ENCODE measurements at regions not wholly inside any gene's neighbourhood (a gene's known extent, or its start where the extent isn't known, plus 50 kb on each side); places are given as distances from the start of the nearest gene placed in this dataset.

DNA sequence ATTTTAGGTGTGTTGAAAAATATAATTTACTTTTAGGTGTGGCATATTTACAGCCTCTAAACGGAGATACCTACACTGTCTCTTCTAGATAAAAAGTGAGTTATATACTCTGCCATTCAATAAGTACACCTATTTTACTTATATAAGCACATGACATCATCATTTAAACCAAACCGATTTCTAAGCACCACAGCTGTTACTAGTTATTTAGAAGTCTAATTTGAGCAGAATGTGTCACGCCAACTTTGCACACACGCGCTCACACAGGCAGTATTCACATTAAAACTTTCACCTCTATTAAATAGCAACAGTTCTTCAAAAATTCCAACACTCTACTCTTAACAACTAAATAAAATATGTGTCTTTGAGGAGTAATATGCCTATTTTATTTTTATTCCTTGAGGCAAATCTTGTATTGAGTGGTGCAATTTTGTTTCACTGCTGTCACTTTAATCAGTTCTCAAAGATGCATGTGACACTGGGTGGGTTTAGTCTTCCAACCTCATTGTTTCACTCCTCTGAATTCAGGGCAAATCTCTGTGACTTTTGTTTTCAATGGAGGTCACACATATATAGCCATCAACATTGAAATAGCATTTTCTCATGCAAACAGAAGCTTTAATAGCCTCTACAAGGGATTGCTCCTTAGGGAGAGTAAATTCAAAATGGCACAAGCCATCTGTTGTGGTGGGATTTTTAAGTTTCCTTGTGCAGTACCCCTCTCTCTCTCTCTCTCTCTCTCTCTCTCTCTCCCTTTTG is 721.0 kb downstream of the PLCL1 start:
- intact Hi-C loops (cut with micrococcal nuclease), result no loop called here
- Histone ChIP-seq H3K36me3 (ENCODE audit: low read depth, low read length) (no peaks in the 10 kb centered on the region), H3K4me3 (ENCODE audit: low read length) (no peak overlapping the region), H3K79me2 (ENCODE audit: low read length) (no peaks in the 10 kb centered on the region), H3K9ac (ENCODE audit: low read length) (no peak overlapping the region), H2AFZ (ENCODE audit: low read length) (no peak overlapping the region), H3K9me3 (ENCODE audit: low read length) (no peaks in the 10 kb centered on the region), H3K27ac (ENCODE audit: low read length) (no peak overlapping the region), H3K4me1 (ENCODE audit: insufficient read depth, low read length) (no peaks in the 10 kb centered on the region), H3K9me2 (replicated peaks; ENCODE audit: low read length) (no peaks in the 10 kb centered on the region), H4K20me1 (ENCODE audit: low read length) (no peaks in the 10 kb centered on the region), H3K4me2 (ENCODE audit: low read length) (no peak overlapping the region), H3F3A (ENCODE audit: low read length, unreplicated experiment) (no peaks in the 10 kb centered on the region), H3K27me3 (ENCODE audit: low read length) (no peaks in the 10 kb centered on the region)
- TF ChIP-seq, protein P1, sequence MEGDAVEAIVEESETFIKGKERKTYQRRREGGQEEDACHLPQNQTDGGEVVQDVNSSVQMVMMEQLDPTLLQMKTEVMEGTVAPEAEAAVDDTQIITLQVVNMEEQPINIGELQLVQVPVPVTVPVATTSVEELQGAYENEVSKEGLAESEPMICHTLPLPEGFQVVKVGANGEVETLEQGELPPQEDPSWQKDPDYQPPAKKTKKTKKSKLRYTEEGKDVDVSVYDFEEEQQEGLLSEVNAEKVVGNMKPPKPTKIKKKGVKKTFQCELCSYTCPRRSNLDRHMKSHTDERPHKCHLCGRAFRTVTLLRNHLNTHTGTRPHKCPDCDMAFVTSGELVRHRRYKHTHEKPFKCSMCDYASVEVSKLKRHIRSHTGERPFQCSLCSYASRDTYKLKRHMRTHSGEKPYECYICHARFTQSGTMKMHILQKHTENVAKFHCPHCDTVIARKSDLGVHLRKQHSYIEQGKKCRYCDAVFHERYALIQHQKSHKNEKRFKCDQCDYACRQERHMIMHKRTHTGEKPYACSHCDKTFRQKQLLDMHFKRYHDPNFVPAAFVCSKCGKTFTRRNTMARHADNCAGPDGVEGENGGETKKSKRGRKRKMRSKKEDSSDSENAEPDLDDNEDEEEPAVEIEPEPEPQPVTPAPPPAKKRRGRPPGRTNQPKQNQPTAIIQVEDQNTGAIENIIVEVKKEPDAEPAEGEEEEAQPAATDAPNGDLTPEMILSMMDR (conservative IDR thresholded peaks at IDR 0.05; ENCODE audit: low read depth, low read length), result no peak
- TF ChIP-seq EZH2phosphoT487 (IDR thresholded peaks at IDR 0.05; ENCODE audit: borderline replicate concordance, low read length) (no peak), EZH2 (IDR thresholded peaks at IDR 0.05; ENCODE audit: low read length, unreplicated experiment) (no peak)
- ChIA-PET POLR2A (ENCODE audit: unreplicated experiment) (no interaction called here), CTCF (no interaction called here)
- no peak for DNase-seq
- ATAC-seq, result no peak
- BruUV-seq (replicated peaks), result no TSS peak

DNA sequence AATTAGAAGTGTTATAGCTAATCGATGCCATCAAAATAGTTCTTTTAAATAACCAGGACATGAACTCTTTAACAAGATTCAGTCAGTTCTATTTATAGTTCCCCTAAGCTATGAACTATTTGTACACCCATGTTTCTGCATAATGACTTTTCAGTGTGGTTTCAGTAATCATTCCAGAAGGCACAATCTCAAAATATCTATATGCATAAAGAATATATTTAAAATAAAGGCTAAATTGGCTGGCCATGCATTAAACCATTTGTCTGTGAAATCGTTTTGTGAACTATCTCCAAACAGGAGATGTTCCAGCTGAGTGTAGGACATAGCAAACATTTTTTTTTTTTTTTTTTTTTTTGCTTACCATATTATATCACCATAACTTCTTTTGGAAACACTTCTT is 719.3 kb downstream of the PLCL1 start:
- Histone ChIP-seq H3K4me2 (ENCODE audit: low read length) (no peak overlapping the region), H2AFZ (ENCODE audit: low read length) (no peak overlapping the region), H3K4me1 (ENCODE audit: insufficient read depth, low read length) (no peaks in the 10 kb centered on the region), H4K20me1 (ENCODE audit: low read length) (no peaks in the 10 kb centered on the region), H3F3A (ENCODE audit: low read length, unreplicated experiment) (no peaks in the 10 kb centered on the region), H3K9me2 (replicated peaks; ENCODE audit: low read length) (no peaks in the 10 kb centered on the region), H3K79me2 (ENCODE audit: low read length) (no peaks in the 10 kb centered on the region), H3K36me3 (ENCODE audit: low read depth, low read length) (no peaks in the 10 kb centered on the region), H3K4me3 (ENCODE audit: low read length) (no peak overlapping the region), H3K9me3 (ENCODE audit: low read length) (no peaks in the 10 kb centered on the region), H3K27me3 (ENCODE audit: low read length) (no peaks in the 10 kb centered on the region), H3K9ac (ENCODE audit: low read length) (no peak overlapping the region), H3K27ac (ENCODE audit: low read length) (no peak overlapping the region)
- CTCF ChIA-PET, result no interaction called here
- DNase-seq, result no peak
- no peak for TF ChIP-seq EZH2phosphoT487 (IDR thresholded peaks at IDR 0.05; ENCODE audit: borderline replicate concordance, low read length)
- POLR2A ChIA-PET (ENCODE audit: unreplicated experiment), result no interaction called here
- ATAC-seq, result no peak
- BruUV-seq (replicated peaks), result no TSS peak
- intact Hi-C loops (cut with micrococcal nuclease), result no loop called here

DNA sequence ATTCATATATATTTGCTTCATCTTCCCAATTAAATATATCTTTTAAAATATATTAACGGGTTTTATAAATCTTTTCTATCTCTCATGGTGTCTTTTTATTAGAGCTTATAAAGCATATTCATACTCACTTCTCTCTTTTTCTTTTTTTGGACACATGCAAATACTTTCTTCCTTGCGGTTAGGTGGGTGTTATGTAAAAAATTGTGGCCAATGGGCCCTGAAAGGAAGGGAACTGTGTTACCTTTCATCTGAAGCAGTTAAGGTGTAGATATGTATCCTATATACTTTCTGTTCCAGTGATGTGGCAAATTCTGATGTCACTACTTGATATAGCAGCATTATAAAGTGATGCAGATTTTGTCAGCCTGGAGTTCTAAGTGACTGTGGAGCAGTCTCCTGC is 714.5 kb downstream of the PLCL1 start:
- H2AFZ ChIP-seq (ENCODE audit: low read length), result no peak overlapping the region
- no peaks in the 10 kb centered on the region for H3K79me2 ChIP-seq (ENCODE audit: low read length)
- ChIA-PET CTCF (no interaction called here), POLR2A (ENCODE audit: unreplicated experiment) (no interaction called here)
- no peaks in the 10 kb centered on the region for H3F3A ChIP-seq (ENCODE audit: low read length, unreplicated experiment)
- no peak overlapping the region for H3K27ac ChIP-seq (ENCODE audit: low read length)
- BruUV-seq (replicated peaks), result no TSS peak
- TF ChIP-seq EZH2 (IDR thresholded peaks at IDR 0.05; ENCODE audit: low read length, unreplicated experiment) (no peak), EZH2phosphoT487 (IDR thresholded peaks at IDR 0.05; ENCODE audit: borderline replicate concordance, low read length) (no peak)
- TF ChIP-seq, protein P1 (conservative IDR thresholded peaks at IDR 0.05; ENCODE audit: low read depth, low read length), result no peak
- no peaks in the 10 kb centered on the region for H3K27me3 ChIP-seq (ENCODE audit: low read length)
- no peaks in the 10 kb centered on the region for H3K36me3 ChIP-seq (ENCODE audit: low read depth, low read length)
- no peak for DNase-seq
- no peaks in the 10 kb centered on the region for H4K20me1 ChIP-seq (ENCODE audit: low read length)
- H3K9ac ChIP-seq (ENCODE audit: low read length), result no peak overlapping the region
- no peak overlapping the region for H3K4me2 ChIP-seq (ENCODE audit: low read length)
- no peaks in the 10 kb centered on the region for H3K9me2 ChIP-seq (replicated peaks; ENCODE audit: low read length)
- no peak overlapping the region for H3K4me3 ChIP-seq (ENCODE audit: low read length)
- H3K9me3 ChIP-seq (ENCODE audit: low read length), result no peaks in the 10 kb centered on the region
- intact Hi-C loops (cut with micrococcal nuclease), result no loop called here
- no peak for ATAC-seq
- H3K4me1 ChIP-seq (ENCODE audit: insufficient read depth, low read length), result no peaks in the 10 kb centered on the region

Measured in PC-3 (cell line).